ENCODE measurements at regions not wholly inside any gene's neighbourhood (a gene's known extent, or its start where the extent isn't known, plus 50 kb on each side); places are given as distances from the start of the nearest gene placed in this dataset.
A peak's percentile ranks its signal among the peaks of the same experiment; 100 is the strongest.

- Histone ChIP-seq H3K27ac (no peak overlapping the region), H3K36me3 (no peaks in the 10 kb centered on the region), H3K4me3 (no peak overlapping the region), H3K4me1 (peaks cover 0 to 25% of the 10 kb centered on the region in 2 donors), H3K9me3 (no peaks in the 10 kb centered on the region), H3K27me3 (no peaks in the 10 kb centered on the region)
- TF ChIP-seq, protein P1, sequence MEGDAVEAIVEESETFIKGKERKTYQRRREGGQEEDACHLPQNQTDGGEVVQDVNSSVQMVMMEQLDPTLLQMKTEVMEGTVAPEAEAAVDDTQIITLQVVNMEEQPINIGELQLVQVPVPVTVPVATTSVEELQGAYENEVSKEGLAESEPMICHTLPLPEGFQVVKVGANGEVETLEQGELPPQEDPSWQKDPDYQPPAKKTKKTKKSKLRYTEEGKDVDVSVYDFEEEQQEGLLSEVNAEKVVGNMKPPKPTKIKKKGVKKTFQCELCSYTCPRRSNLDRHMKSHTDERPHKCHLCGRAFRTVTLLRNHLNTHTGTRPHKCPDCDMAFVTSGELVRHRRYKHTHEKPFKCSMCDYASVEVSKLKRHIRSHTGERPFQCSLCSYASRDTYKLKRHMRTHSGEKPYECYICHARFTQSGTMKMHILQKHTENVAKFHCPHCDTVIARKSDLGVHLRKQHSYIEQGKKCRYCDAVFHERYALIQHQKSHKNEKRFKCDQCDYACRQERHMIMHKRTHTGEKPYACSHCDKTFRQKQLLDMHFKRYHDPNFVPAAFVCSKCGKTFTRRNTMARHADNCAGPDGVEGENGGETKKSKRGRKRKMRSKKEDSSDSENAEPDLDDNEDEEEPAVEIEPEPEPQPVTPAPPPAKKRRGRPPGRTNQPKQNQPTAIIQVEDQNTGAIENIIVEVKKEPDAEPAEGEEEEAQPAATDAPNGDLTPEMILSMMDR (IDR thresholded peaks at IDR 0.05): no peak
- no peak for DNase-seq (ENCODE audit: low spot score)
These were observed 100.8 kb upstream of the CITED2 start for GRCh38 chr6:139475241-139475640.

- Histone ChIP-seq H3K9me3 (no peaks in the 10 kb centered on the region), H3K36me3 (no peaks in the 10 kb centered on the region), H3K4me1 (peaks cover 0 to 25% of the 10 kb centered on the region in 2 donors), H3K27me3 (no peaks in the 10 kb centered on the region), H3K4me3 (peak overlapping the region in 1 of 2 donors; percentile 8), H3K27ac (peak overlapping the region; percentile 7 to 53)
- TF ChIP-seq, protein P1 (IDR thresholded peaks at IDR 0.05): no peak
- no peak for DNase-seq (ENCODE audit: low spot score)
These were observed 100.0 kb upstream of the CITED2 start for GRCh38 chr6:139474145-139475108.

DNA sequence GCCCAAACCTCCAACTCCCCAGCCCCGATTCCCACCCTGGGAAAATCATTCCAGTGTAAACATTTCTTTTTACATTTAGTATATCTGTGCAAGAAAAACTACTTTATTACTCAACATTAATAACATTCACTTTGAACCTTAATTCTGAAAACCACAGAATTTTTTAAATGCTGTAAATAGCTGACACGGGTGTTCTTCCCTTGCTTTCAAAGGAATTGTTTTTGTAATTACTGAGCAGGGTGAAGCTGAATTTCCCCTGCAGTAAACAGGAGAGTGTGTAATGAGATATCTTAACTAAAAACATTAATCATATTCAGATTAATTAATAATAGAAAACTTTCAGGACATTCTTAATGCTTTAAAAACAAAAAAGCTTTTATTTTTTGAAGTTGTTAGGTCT is 99.3 kb upstream of the CITED2 start:
- Histone ChIP-seq H3K9me3 (no peaks in the 10 kb centered on the region), H3K36me3 (no peaks in the 10 kb centered on the region), H3K27ac (peak overlapping the region; percentile 53 to 57), H3K4me3 (no peak overlapping the region), H3K27me3 (no peaks in the 10 kb centered on the region), H3K4me1 (peaks cover 0 to 25% of the 10 kb centered on the region in 2 donors)
- TF ChIP-seq, protein P1 (IDR thresholded peaks at IDR 0.05): no peak
- DNase-seq (ENCODE audit: low spot score): no peak

GRCh38 chr6:139473231-139473701 is 98.8 kb upstream of the CITED2 start:
- Histone ChIP-seq H3K27ac (peak overlapping the region; percentile 53 to 57), H3K4me1 (peaks cover 0 to 25% of the 10 kb centered on the region in 2 donors), H3K4me3 (no peak overlapping the region), H3K36me3 (no peaks in the 10 kb centered on the region), H3K9me3 (no peaks in the 10 kb centered on the region), H3K27me3 (no peaks in the 10 kb centered on the region)
- TF ChIP-seq, protein P1 (IDR thresholded peaks at IDR 0.05): no peak
- no peak for DNase-seq (ENCODE audit: low spot score)

GRCh38 chr6:139472351-139473015 is 98.0 kb upstream of the CITED2 start:
- Histone ChIP-seq H3K27ac (peak overlapping the region; percentile 53 to 57), H3K4me3 (no peak overlapping the region)

More at GRCh38 chr6:139472351-139473015, 98.0 kb upstream of the CITED2 start:
- H3K9me3 ChIP-seq: no peaks in the 10 kb centered on the region
- no peaks in the 10 kb centered on the region for H3K36me3 ChIP-seq
- no peak for DNase-seq (ENCODE audit: low spot score)
- TF ChIP-seq, protein P1 (IDR thresholded peaks at IDR 0.05): no peak
- peaks cover 0 to 25% of the 10 kb centered on the region in 2 donors for H3K4me1 ChIP-seq
- H3K27me3 ChIP-seq: no peaks in the 10 kb centered on the region

Data from right atrium auricular region (tissue), 2 donors.